GM23338 (cell line): ENCODE measurements at regions not wholly inside any gene's neighbourhood (a gene's known extent, or its start where the extent isn't known, plus 50 kb on each side); places are given as distances from the start of the nearest gene placed in this dataset.

Source experiments
- ATAC-seq: fragments of 200-7000 bp; cut with Tn5 transposase; 3 replicates; pipeline ENCODE4 v1.9.1; 2020
- DNase-seq: peaks from one replicate; pipeline ENCODE4 v3.0.0-alpha.2; 2015; ENCODE audit warnings: low spot score
- H2AFZ ChIP-seq: fragments of 200-600 bp; sonication (generic); 2 replicates; pipeline ENCODE4 v1.8.0; 2016; ENCODE audit warnings: antibody characterized with exemption, mild to moderate bottlenecking, moderate library complexity
- H3F3A ChIP-seq: fragments of 200-600 bp; sonication (generic); replicated peaks from 2 replicates; pipeline ENCODE4 v1.8.0; 2017; ENCODE audit warnings: antibody characterized with exemption, mixed run types, low read depth
- H3K27ac ChIP-seq: fragments of 200-600 bp; sonication (generic); 2 replicates; pipeline ENCODE4 v1.6.1; 2016; ENCODE audit warnings: low read depth
- H3K27me3 ChIP-seq: fragments of 200-600 bp; sonication (generic); 2 replicates; pipeline ENCODE4 v1.8.0; 2016; ENCODE audit warnings: mild to moderate bottlenecking, mixed run types, moderate library complexity; ENCODE audit not compliant: insufficient read depth
- H3K36me3 ChIP-seq: fragments of 200-600 bp; sonication (generic); 2 replicates; pipeline ENCODE4 v1.8.0; 2016; ENCODE audit warnings: mild to moderate bottlenecking; ENCODE audit not compliant: insufficient read depth
- H3K4me1 ChIP-seq: fragments of 200-600 bp; sonication (generic); 2 replicates; pipeline ENCODE4 v1.8.0; 2016; ENCODE audit warnings: mild to moderate bottlenecking, moderate library complexity; ENCODE audit not compliant: insufficient read depth
- H3K4me2 ChIP-seq: fragments of 200-600 bp; sonication (generic); 2 replicates; pipeline ENCODE4 v1.7.1; 2017; ENCODE audit warnings: mixed run types
- H3K4me3 ChIP-seq: fragments of 200-600 bp; sonication (generic); 2 replicates; pipeline ENCODE4 v1.6.1; 2016; ENCODE audit warnings: mixed run types
- H3K79me2 ChIP-seq: fragments of 200-600 bp; sonication (generic); replicated peaks from 2 replicates; pipeline ENCODE4 v1.8.0; 2017; ENCODE audit warnings: mild to moderate bottlenecking; ENCODE audit not compliant: insufficient read depth
- H3K9me2 ChIP-seq: fragments of 200-600 bp; sonication (generic); 2 replicates; pipeline ENCODE4 v1.8.0; 2017; ENCODE audit not compliant: insufficient read depth
- H4K20me1 ChIP-seq: fragments of 200-600 bp; sonication (generic); replicated peaks from 2 replicates; pipeline ENCODE4 v1.8.0; 2017; ENCODE audit warnings: mild to moderate bottlenecking; ENCODE audit not compliant: insufficient read depth
- H3K27ac Mint-ChIP-seq: 2 replicates; pipeline ENCODE4 v1.8.0; 2020; ENCODE audit warnings: inconsistent platforms, mild to moderate bottlenecking, moderate library complexity, mixed read lengths
- H3K27me3 Mint-ChIP-seq: 3 replicates; pipeline ENCODE4 v1.8.0; 2022; ENCODE audit warnings: low read depth, mild to moderate bottlenecking, moderate library complexity, mixed read lengths, inconsistent platforms; ENCODE audit not compliant: insufficient read depth, poor library complexity
- H3K36me3 Mint-ChIP-seq: 3 replicates; pipeline ENCODE4 v1.8.0; 2021; ENCODE audit warnings: low read depth, mild to moderate bottlenecking, inconsistent platforms, moderate library complexity, mixed read lengths
- H3K4me1 Mint-ChIP-seq: 3 replicates; pipeline ENCODE4 v1.8.0; 2020; ENCODE audit warnings: mild to moderate bottlenecking, inconsistent platforms, mixed read lengths
- H3K4me3 Mint-ChIP-seq: 3 replicates; pipeline ENCODE4 v1.8.0; 2021; ENCODE audit warnings: moderate library complexity, mild to moderate bottlenecking, inconsistent platforms, mixed read lengths
- H3K9me3 Mint-ChIP-seq: 3 replicates; pipeline ENCODE4 v1.8.0; 2020; ENCODE audit warnings: moderate library complexity, mild to moderate bottlenecking, inconsistent platforms, mixed read lengths
- CREB1 ChIP-seq: fragments of 250-450 bp; sonication (Bioruptor Pico); IDR thresholded peaks from 2 replicates; pipeline ENCODE4 v1.5.0; 2020; ENCODE audit warnings: low read depth, mild to moderate bottlenecking, moderate library complexity
- EZH2 ChIP-seq: fragments of 200-600 bp; sonication (generic); IDR thresholded peaks from one replicate; pipeline ENCODE4 v1.8.0; 2017; ENCODE audit warnings: antibody characterized with exemption, mild to moderate bottlenecking, low read depth; ENCODE audit not compliant: unreplicated experiment
- EZH2phosphoT487 ChIP-seq: fragments of 200-600 bp; sonication (generic); IDR thresholded peaks from one replicate; pipeline ENCODE4 v1.8.1; 2018; ENCODE audit warnings: antibody characterized with exemption; ENCODE audit not compliant: unreplicated experiment
- JUNB ChIP-seq: IDR thresholded peaks from one replicate; pipeline ENCODE4 v1.6.1; 2016; ENCODE audit warnings: antibody characterized with exemption; ENCODE audit not compliant: unreplicated experiment
- NANOG ChIP-seq: IDR thresholded peaks from 2 replicates; pipeline ENCODE4 v1.6.1; 2016; ENCODE audit warnings: antibody characterized with exemption, borderline replicate concordance
- POLR2AphosphoS5 ChIP-seq: IDR thresholded peaks from 2 replicates; pipeline ENCODE4 v1.6.1; 2016; ENCODE audit warnings: antibody characterized with exemption, low read depth
- REST ChIP-seq: IDR thresholded peaks from one replicate; pipeline ENCODE4 v1.6.1; 2018; ENCODE audit warnings: antibody characterized with exemption; ENCODE audit not compliant: unreplicated experiment
- STAT1 ChIP-seq: IDR thresholded peaks from one replicate; pipeline ENCODE4 v1.6.1; 2016; ENCODE audit warnings: antibody characterized with exemption; ENCODE audit not compliant: unreplicated experiment
- ZNF114 ChIP-seq: fragments of 250-450 bp; sonication (Bioruptor Pico); IDR thresholded peaks from 2 replicates; pipeline ENCODE4 v1.5.0; 2020; ENCODE audit warnings: mild to moderate bottlenecking, moderate library complexity
- ZNF331 ChIP-seq: fragments of 250-450 bp; sonication (Bioruptor Pico); IDR thresholded peaks from 2 replicates; pipeline ENCODE4 v1.5.0; 2020; ENCODE audit warnings: low read depth, mild to moderate bottlenecking, moderate library complexity
- ZNF462 ChIP-seq: fragments of 250-450 bp; sonication (Bioruptor Pico); IDR thresholded peaks from 2 replicates; pipeline ENCODE4 v1.5.0; 2020; ENCODE audit warnings: mild to moderate bottlenecking, moderate library complexity
- TF ChIP-seq, protein P1 (sequence below), 2 experiments: fragments of 200-600 bp in 1 of 2; sonication (generic) in 1 of 2; conservative IDR thresholded peaks; 2 replicates each; pipeline versions ENCODE4 v1.5.1 to v1.6.1; 2016 to 2017; ENCODE audit warnings: antibody characterized with exemption in 2 of 2, low read depth in 2 of 2, mild to moderate bottlenecking in 2 of 2, moderate library complexity in 1 of 2
- TF ChIP-seq, protein P2 (sequence below): IDR thresholded peaks from 2 replicates; pipeline ENCODE4 v1.6.1; 2016; ENCODE audit warnings: antibody characterized with exemption

- DNase-seq = no peak
Measured at GRCh38 chr12:97063292-97063935, 156.4 kb downstream of the NEDD1 start.

More at GRCh38 chr12:97063292-97063935, 156.4 kb downstream of the NEDD1 start:
- H3K27ac Mint-ChIP-seq = no peak overlapping the region
- Histone ChIP-seq H3K4me2 (no peak overlapping the region), H3K4me3 (no peak overlapping the region), H2AFZ (no peak overlapping the region), H3K79me2 (no peaks in the 10 kb centered on the region), H3F3A (no peaks in the 10 kb centered on the region), H3K36me3 (no peaks in the 10 kb centered on the region), H4K20me1 (no peaks in the 10 kb centered on the region), H3K4me1 (no peaks in the 10 kb centered on the region), H3K27ac (no peak overlapping the region), H3K9me2 (0 out of 2 replicates have a peak, but pooled peaks cover 3% of the 10 kb centered on the region), H3K27me3 (no peaks in the 10 kb centered on the region)
- H3K27me3 Mint-ChIP-seq = no peaks in the 10 kb centered on the region
- no peaks in the 10 kb centered on the region for H3K36me3 Mint-ChIP-seq
- peaks cover 15% of the 10 kb centered on the region for H3K4me1 Mint-ChIP-seq
- TF ChIP-seq REST (no peak), JUNB (no peak), ZNF114 (CRISPR knock-in tag) (no peak), STAT1 (no peak), EZH2phosphoT487 (no peak), POLR2AphosphoS5 (no peak), EZH2 (no peak), ZNF462 (CRISPR knock-in tag) (no peak), NANOG (no peak), CREB1 (no peak), ZNF331 (CRISPR knock-in tag) (no peak)
- TF ChIP-seq, protein P1, sequence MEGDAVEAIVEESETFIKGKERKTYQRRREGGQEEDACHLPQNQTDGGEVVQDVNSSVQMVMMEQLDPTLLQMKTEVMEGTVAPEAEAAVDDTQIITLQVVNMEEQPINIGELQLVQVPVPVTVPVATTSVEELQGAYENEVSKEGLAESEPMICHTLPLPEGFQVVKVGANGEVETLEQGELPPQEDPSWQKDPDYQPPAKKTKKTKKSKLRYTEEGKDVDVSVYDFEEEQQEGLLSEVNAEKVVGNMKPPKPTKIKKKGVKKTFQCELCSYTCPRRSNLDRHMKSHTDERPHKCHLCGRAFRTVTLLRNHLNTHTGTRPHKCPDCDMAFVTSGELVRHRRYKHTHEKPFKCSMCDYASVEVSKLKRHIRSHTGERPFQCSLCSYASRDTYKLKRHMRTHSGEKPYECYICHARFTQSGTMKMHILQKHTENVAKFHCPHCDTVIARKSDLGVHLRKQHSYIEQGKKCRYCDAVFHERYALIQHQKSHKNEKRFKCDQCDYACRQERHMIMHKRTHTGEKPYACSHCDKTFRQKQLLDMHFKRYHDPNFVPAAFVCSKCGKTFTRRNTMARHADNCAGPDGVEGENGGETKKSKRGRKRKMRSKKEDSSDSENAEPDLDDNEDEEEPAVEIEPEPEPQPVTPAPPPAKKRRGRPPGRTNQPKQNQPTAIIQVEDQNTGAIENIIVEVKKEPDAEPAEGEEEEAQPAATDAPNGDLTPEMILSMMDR (conservative IDR thresholded peaks at IDR 0.05; ENCODE audit: low read depth in 2 of 2) = no peak
- TF ChIP-seq, protein P2, sequence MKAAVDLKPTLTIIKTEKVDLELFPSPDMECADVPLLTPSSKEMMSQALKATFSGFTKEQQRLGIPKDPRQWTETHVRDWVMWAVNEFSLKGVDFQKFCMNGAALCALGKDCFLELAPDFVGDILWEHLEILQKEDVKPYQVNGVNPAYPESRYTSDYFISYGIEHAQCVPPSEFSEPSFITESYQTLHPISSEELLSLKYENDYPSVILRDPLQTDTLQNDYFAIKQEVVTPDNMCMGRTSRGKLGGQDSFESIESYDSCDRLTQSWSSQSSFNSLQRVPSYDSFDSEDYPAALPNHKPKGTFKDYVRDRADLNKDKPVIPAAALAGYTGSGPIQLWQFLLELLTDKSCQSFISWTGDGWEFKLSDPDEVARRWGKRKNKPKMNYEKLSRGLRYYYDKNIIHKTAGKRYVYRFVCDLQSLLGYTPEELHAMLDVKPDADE = no peak
- no peak overlapping the region for H3K4me3 Mint-ChIP-seq
- no peak for ATAC-seq
- H3K9me3 Mint-ChIP-seq = no peaks in the 10 kb centered on the region
